GM23338 (cell line): ENCODE measurements at regions not wholly inside any gene's neighbourhood (a gene's known extent, or its start where the extent isn't known, plus 50 kb on each side); places are given as distances from the start of the nearest gene placed in this dataset.

Source experiments
- ATAC-seq: fragments of 200-7000 bp; cut with Tn5 transposase; 3 replicates; pipeline ENCODE4 v1.9.1; 2020
- DNase-seq: peaks from one replicate; pipeline ENCODE4 v3.0.0-alpha.2; 2015; ENCODE audit warnings: low spot score
- H2AFZ ChIP-seq: fragments of 200-600 bp; sonication (generic); 2 replicates; pipeline ENCODE4 v1.8.0; 2016; ENCODE audit warnings: antibody characterized with exemption, mild to moderate bottlenecking, moderate library complexity
- H3F3A ChIP-seq: fragments of 200-600 bp; sonication (generic); replicated peaks from 2 replicates; pipeline ENCODE4 v1.8.0; 2017; ENCODE audit warnings: antibody characterized with exemption, mixed run types, low read depth
- H3K27ac ChIP-seq: fragments of 200-600 bp; sonication (generic); 2 replicates; pipeline ENCODE4 v1.6.1; 2016; ENCODE audit warnings: low read depth
- H3K27me3 ChIP-seq: fragments of 200-600 bp; sonication (generic); 2 replicates; pipeline ENCODE4 v1.8.0; 2016; ENCODE audit warnings: mild to moderate bottlenecking, mixed run types, moderate library complexity; ENCODE audit not compliant: insufficient read depth
- H3K36me3 ChIP-seq: fragments of 200-600 bp; sonication (generic); 2 replicates; pipeline ENCODE4 v1.8.0; 2016; ENCODE audit warnings: mild to moderate bottlenecking; ENCODE audit not compliant: insufficient read depth
- H3K4me1 ChIP-seq: fragments of 200-600 bp; sonication (generic); 2 replicates; pipeline ENCODE4 v1.8.0; 2016; ENCODE audit warnings: mild to moderate bottlenecking, moderate library complexity; ENCODE audit not compliant: insufficient read depth
- H3K4me2 ChIP-seq: fragments of 200-600 bp; sonication (generic); 2 replicates; pipeline ENCODE4 v1.7.1; 2017; ENCODE audit warnings: mixed run types
- H3K4me3 ChIP-seq: fragments of 200-600 bp; sonication (generic); 2 replicates; pipeline ENCODE4 v1.6.1; 2016; ENCODE audit warnings: mixed run types
- H3K79me2 ChIP-seq: fragments of 200-600 bp; sonication (generic); replicated peaks from 2 replicates; pipeline ENCODE4 v1.8.0; 2017; ENCODE audit warnings: mild to moderate bottlenecking; ENCODE audit not compliant: insufficient read depth
- H3K9me2 ChIP-seq: fragments of 200-600 bp; sonication (generic); 2 replicates; pipeline ENCODE4 v1.8.0; 2017; ENCODE audit not compliant: insufficient read depth
- H4K20me1 ChIP-seq: fragments of 200-600 bp; sonication (generic); replicated peaks from 2 replicates; pipeline ENCODE4 v1.8.0; 2017; ENCODE audit warnings: mild to moderate bottlenecking; ENCODE audit not compliant: insufficient read depth
- H3K27ac Mint-ChIP-seq: 2 replicates; pipeline ENCODE4 v1.8.0; 2020; ENCODE audit warnings: inconsistent platforms, mild to moderate bottlenecking, moderate library complexity, mixed read lengths
- H3K27me3 Mint-ChIP-seq: 3 replicates; pipeline ENCODE4 v1.8.0; 2022; ENCODE audit warnings: low read depth, mild to moderate bottlenecking, moderate library complexity, mixed read lengths, inconsistent platforms; ENCODE audit not compliant: insufficient read depth, poor library complexity
- H3K36me3 Mint-ChIP-seq: 3 replicates; pipeline ENCODE4 v1.8.0; 2021; ENCODE audit warnings: low read depth, mild to moderate bottlenecking, inconsistent platforms, moderate library complexity, mixed read lengths
- H3K4me1 Mint-ChIP-seq: 3 replicates; pipeline ENCODE4 v1.8.0; 2020; ENCODE audit warnings: mild to moderate bottlenecking, inconsistent platforms, mixed read lengths
- H3K4me3 Mint-ChIP-seq: 3 replicates; pipeline ENCODE4 v1.8.0; 2021; ENCODE audit warnings: moderate library complexity, mild to moderate bottlenecking, inconsistent platforms, mixed read lengths
- H3K9me3 Mint-ChIP-seq: 3 replicates; pipeline ENCODE4 v1.8.0; 2020; ENCODE audit warnings: moderate library complexity, mild to moderate bottlenecking, inconsistent platforms, mixed read lengths
- CREB1 ChIP-seq: fragments of 250-450 bp; sonication (Bioruptor Pico); IDR thresholded peaks from 2 replicates; pipeline ENCODE4 v1.5.0; 2020; ENCODE audit warnings: low read depth, mild to moderate bottlenecking, moderate library complexity
- EZH2 ChIP-seq: fragments of 200-600 bp; sonication (generic); IDR thresholded peaks from one replicate; pipeline ENCODE4 v1.8.0; 2017; ENCODE audit warnings: antibody characterized with exemption, mild to moderate bottlenecking, low read depth; ENCODE audit not compliant: unreplicated experiment
- EZH2phosphoT487 ChIP-seq: fragments of 200-600 bp; sonication (generic); IDR thresholded peaks from one replicate; pipeline ENCODE4 v1.8.1; 2018; ENCODE audit warnings: antibody characterized with exemption; ENCODE audit not compliant: unreplicated experiment
- NANOG ChIP-seq: IDR thresholded peaks from 2 replicates; pipeline ENCODE4 v1.6.1; 2016; ENCODE audit warnings: antibody characterized with exemption, borderline replicate concordance
- POLR2AphosphoS5 ChIP-seq: IDR thresholded peaks from 2 replicates; pipeline ENCODE4 v1.6.1; 2016; ENCODE audit warnings: antibody characterized with exemption, low read depth
- STAT1 ChIP-seq: IDR thresholded peaks from one replicate; pipeline ENCODE4 v1.6.1; 2016; ENCODE audit warnings: antibody characterized with exemption; ENCODE audit not compliant: unreplicated experiment
- ZNF114 ChIP-seq: fragments of 250-450 bp; sonication (Bioruptor Pico); IDR thresholded peaks from 2 replicates; pipeline ENCODE4 v1.5.0; 2020; ENCODE audit warnings: mild to moderate bottlenecking, moderate library complexity
- TF ChIP-seq, protein P1 (sequence below): IDR thresholded peaks from 2 replicates; pipeline ENCODE4 v1.6.1; 2016; ENCODE audit warnings: antibody characterized with exemption
- TF ChIP-seq, protein P2 (sequence below): IDR thresholded peaks from one replicate; pipeline ENCODE4 v1.6.1; 2018; ENCODE audit warnings: antibody characterized with exemption; ENCODE audit not compliant: unreplicated experiment
- TF ChIP-seq, protein P3 (sequence below), 2 experiments: fragments of 200-600 bp in 1 of 2; sonication (generic) in 1 of 2; conservative IDR thresholded peaks; 2 replicates each; pipeline versions ENCODE4 v1.5.1 to v1.6.1; 2016 to 2017; ENCODE audit warnings: antibody characterized with exemption in 2 of 2, low read depth in 2 of 2, mild to moderate bottlenecking in 2 of 2, moderate library complexity in 1 of 2
- TF ChIP-seq, protein P4 (sequence below): fragments of 250-450 bp; sonication (Bioruptor Pico); IDR thresholded peaks from 2 replicates; pipeline ENCODE4 v1.5.0; 2020; ENCODE audit warnings: mild to moderate bottlenecking, moderate library complexity

DNA sequence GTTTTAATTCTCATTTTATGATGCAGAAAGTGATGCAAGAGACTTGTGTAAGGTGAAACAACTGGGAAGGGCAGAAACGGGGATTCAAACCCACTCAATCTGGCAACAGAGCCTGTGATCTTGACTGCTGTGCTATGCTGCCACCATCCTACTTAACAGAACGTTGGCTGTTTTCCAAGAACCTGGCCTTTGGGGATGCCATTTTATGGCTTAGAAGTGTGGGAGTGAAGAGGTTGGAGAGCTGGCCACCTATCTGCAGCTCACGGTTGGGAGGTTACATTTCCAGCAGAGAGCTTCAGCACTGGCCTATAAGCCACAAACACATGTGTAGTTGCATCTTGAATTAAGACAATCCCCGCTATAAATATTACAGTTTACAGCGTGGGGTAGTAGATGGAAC lies 235.3 kb downstream of the PRDM2 start (continued):
- TF ChIP-seq, protein P1, sequence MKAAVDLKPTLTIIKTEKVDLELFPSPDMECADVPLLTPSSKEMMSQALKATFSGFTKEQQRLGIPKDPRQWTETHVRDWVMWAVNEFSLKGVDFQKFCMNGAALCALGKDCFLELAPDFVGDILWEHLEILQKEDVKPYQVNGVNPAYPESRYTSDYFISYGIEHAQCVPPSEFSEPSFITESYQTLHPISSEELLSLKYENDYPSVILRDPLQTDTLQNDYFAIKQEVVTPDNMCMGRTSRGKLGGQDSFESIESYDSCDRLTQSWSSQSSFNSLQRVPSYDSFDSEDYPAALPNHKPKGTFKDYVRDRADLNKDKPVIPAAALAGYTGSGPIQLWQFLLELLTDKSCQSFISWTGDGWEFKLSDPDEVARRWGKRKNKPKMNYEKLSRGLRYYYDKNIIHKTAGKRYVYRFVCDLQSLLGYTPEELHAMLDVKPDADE, result no peak
- TF ChIP-seq, protein P2, sequence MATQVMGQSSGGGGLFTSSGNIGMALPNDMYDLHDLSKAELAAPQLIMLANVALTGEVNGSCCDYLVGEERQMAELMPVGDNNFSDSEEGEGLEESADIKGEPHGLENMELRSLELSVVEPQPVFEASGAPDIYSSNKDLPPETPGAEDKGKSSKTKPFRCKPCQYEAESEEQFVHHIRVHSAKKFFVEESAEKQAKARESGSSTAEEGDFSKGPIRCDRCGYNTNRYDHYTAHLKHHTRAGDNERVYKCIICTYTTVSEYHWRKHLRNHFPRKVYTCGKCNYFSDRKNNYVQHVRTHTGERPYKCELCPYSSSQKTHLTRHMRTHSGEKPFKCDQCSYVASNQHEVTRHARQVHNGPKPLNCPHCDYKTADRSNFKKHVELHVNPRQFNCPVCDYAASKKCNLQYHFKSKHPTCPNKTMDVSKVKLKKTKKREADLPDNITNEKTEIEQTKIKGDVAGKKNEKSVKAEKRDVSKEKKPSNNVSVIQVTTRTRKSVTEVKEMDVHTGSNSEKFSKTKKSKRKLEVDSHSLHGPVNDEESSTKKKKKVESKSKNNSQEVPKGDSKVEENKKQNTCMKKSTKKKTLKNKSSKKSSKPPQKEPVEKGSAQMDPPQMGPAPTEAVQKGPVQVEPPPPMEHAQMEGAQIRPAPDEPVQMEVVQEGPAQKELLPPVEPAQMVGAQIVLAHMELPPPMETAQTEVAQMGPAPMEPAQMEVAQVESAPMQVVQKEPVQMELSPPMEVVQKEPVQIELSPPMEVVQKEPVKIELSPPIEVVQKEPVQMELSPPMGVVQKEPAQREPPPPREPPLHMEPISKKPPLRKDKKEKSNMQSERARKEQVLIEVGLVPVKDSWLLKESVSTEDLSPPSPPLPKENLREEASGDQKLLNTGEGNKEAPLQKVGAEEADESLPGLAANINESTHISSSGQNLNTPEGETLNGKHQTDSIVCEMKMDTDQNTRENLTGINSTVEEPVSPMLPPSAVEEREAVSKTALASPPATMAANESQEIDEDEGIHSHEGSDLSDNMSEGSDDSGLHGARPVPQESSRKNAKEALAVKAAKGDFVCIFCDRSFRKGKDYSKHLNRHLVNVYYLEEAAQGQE, result no peak
- no peak for TF ChIP-seq STAT1

DNA sequence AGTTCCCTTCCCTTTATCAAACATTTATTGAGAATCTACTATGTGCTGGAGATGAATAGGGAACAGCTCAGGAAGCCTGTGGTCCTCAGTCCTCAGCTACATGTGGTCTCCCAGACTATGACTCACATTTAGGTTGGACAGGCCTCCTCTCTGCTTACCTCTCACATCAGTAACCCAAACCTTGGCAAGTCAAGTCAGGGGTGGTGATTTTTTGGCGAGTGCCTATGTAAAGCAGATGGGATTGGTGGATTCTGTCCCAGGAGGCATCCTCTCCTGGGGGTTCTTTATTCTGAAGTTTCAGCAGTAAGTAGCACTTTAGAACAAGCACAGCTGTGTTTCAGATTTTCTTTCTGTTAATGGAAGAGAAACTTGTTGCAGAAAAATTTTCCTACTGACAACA lies 241.3 kb downstream of the PRDM2 start:
- H3K27me3 Mint-ChIP-seq, result no peaks in the 10 kb centered on the region
- Histone ChIP-seq H3K9me2 (peaks cover 5% of the 10 kb centered on the region; the same call in 1 of the 2 replicates), H3K4me2 (no peak overlapping the region), H3K4me1 (no peaks in the 10 kb centered on the region), H3K79me2 (no peaks in the 10 kb centered on the region), H3K27me3 (no peaks in the 10 kb centered on the region), H2AFZ (no peak overlapping the region), H3K4me3 (no peak overlapping the region), H3K27ac (no peak overlapping the region), H4K20me1 (no peaks in the 10 kb centered on the region), H3K36me3 (no peaks in the 10 kb centered on the region), H3F3A (no peaks in the 10 kb centered on the region)
- DNase-seq (no peak), ATAC-seq (no peak)
- H3K27ac Mint-ChIP-seq, result no peak overlapping the region
- H3K36me3 Mint-ChIP-seq, result no peaks in the 10 kb centered on the region
- H3K9me3 Mint-ChIP-seq, result peaks cover 38% of the 10 kb centered on the region
- H3K4me3 Mint-ChIP-seq, result no peak overlapping the region
- H3K4me1 Mint-ChIP-seq, result no peaks in the 10 kb centered on the region
- TF ChIP-seq, protein P1, result no peak
- TF ChIP-seq, protein P3, sequence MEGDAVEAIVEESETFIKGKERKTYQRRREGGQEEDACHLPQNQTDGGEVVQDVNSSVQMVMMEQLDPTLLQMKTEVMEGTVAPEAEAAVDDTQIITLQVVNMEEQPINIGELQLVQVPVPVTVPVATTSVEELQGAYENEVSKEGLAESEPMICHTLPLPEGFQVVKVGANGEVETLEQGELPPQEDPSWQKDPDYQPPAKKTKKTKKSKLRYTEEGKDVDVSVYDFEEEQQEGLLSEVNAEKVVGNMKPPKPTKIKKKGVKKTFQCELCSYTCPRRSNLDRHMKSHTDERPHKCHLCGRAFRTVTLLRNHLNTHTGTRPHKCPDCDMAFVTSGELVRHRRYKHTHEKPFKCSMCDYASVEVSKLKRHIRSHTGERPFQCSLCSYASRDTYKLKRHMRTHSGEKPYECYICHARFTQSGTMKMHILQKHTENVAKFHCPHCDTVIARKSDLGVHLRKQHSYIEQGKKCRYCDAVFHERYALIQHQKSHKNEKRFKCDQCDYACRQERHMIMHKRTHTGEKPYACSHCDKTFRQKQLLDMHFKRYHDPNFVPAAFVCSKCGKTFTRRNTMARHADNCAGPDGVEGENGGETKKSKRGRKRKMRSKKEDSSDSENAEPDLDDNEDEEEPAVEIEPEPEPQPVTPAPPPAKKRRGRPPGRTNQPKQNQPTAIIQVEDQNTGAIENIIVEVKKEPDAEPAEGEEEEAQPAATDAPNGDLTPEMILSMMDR (conservative IDR thresholded peaks at IDR 0.05; ENCODE audit: low read depth in 2 of 2), result no peak
- no peak for TF ChIP-seq EZH2
- TF ChIP-seq NANOG, result no peak
- TF ChIP-seq EZH2phosphoT487, result no peak
- TF ChIP-seq, protein P4, sequence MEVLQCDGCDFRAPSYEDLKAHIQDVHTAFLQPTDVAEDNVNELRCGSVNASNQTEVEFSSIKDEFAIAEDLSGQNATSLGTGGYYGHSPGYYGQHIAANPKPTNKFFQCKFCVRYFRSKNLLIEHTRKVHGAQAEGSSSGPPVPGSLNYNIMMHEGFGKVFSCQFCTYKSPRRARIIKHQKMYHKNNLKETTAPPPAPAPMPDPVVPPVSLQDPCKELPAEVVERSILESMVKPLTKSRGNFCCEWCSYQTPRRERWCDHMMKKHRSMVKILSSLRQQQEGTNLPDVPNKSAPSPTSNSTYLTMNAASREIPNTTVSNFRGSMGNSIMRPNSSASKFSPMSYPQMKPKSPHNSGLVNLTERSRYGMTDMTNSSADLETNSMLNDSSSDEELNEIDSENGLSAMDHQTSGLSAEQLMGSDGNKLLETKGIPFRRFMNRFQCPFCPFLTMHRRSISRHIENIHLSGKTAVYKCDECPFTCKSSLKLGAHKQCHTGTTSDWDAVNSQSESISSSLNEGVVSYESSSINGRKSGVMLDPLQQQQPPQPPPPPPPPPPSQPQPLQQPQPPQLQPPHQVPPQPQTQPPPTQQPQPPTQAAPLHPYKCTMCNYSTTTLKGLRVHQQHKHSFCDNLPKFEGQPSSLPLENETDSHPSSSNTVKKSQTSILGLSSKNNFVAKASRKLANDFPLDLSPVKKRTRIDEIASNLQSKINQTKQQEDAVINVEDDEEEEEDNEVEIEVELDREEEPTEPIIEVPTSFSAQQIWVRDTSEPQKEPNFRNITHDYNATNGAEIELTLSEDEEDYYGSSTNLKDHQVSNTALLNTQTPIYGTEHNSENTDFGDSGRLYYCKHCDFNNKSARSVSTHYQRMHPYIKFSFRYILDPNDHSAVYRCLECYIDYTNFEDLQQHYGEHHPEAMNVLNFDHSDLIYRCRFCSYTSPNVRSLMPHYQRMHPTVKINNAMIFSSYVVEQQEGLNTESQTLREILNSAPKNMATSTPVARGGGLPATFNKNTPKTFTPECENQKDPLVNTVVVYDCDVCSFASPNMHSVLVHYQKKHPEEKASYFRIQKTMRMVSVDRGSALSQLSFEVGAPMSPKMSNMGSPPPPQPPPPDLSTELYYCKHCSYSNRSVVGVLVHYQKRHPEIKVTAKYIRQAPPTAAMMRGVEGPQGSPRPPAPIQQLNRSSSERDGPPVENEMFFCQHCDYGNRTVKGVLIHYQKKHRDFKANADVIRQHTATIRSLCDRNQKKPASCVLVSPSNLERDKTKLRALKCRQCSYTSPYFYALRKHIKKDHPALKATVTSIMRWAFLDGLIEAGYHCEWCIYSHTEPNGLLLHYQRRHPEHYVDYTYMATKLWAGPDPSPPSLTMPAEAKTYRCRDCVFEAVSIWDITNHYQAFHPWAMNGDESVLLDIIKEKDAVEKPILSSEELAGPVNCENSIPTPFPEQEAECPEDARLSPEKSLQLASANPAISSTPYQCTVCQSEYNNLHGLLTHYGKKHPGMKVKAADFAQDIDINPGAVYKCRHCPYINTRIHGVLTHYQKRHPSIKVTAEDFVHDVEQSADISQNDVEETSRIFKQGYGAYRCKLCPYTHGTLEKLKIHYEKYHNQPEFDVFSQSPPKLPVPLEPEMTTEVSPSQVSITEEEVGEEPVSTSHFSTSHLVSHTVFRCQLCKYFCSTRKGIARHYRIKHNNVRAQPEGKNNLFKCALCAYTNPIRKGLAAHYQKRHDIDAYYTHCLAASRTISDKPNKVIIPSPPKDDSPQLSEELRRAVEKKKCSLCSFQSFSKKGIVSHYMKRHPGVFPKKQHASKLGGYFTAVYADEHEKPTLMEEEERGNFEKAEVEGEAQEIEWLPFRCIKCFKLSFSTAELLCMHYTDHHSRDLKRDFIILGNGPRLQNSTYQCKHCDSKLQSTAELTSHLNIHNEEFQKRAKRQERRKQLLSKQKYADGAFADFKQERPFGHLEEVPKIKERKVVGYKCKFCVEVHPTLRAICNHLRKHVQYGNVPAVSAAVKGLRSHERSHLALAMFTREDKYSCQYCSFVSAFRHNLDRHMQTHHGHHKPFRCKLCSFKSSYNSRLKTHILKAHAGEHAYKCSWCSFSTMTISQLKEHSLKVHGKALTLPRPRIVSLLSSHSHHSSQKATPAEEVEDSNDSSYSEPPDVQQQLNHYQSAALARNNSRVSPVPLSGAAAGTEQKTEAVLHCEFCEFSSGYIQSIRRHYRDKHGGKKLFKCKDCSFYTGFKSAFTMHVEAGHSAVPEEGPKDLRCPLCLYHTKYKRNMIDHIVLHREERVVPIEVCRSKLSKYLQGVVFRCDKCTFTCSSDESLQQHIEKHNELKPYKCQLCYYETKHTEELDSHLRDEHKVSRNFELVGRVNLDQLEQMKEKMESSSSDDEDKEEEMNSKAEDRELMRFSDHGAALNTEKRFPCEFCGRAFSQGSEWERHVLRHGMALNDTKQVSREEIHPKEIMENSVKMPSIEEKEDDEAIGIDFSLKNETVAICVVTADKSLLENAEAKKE, result no peak
- TF ChIP-seq STAT1, result no peak
- no peak for TF ChIP-seq ZNF114 (CRISPR knock-in tag)
- TF ChIP-seq CREB1 (CRISPR knock-in tag), result no peak
- TF ChIP-seq POLR2AphosphoS5, result no peak
